Fibroblast of skin of scalp (primary cell): ENCODE measurements at regions not wholly inside any gene's neighbourhood (a gene's known extent, or its start where the extent isn't known, plus 50 kb on each side); places are given as distances from the start of the nearest gene placed in this dataset.
"Not testable (repeated sequence)": the region's sequence is repeated elsewhere in the genome, so short reads cannot be mapped to it uniquely, and the experiment has no call there.

Experiments
- DNase-seq: peaks from one replicate; pipeline ENCODE4 v3.0.0-alpha.2; 2013

DNA sequence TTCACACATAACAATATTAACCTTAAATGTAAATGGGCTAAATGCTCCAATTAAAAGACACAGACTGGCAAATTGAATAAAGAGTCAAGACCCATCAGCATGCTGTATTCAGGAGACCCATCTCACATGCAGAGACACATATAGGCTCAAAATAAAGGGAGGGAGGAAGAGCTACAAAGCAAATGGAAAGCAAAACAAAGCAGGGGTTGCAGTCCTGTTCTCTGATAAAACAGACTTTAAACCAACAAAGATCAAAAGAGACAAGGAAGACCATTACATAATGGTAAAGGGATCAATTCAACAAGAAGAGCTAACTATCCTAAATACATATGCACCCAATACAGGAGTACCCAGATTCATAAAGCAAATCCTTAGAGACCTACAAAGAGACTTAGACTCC is 78.8 kb upstream of the RREB1 start:
- DNase-seq, result not testable (repeated sequence)

DNA sequence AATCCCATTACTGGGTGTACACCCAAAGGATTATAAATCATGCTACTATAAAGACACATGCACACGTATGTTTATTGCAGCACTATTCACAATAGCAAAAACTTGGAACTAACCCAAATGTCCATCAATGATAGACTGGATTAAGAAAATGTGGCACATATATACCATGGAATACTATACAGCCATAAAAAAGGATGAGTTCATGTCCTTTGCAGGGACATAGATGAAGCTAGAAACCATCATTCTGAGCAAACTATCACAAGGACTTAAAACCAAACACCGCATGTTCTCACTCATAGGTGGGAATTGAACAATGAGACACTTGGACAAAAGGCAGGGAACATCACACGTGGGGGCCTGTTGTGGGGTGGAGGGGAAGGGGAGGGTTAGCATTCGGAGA is 76.8 kb upstream of the RREB1 start:
- not testable (repeated sequence) for DNase-seq

DNA sequence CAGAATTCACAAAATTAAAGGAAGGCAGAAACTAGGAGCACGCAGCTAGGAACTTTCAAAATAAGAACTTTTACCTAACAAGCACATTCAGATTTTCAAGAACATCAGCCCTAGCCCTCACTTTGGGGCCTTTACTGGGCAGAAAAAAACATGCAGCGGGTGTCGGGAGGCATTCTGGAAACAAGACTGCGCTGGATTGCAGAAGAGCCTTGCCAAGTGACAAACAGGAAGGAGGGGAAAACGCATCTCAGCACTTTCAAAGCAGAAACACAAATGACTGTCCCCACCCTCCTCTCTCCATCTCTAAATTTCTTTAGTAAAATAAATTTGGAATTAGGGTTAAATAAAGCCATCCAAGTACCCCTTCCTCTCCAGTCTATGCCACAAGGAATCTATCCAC is 74.6 kb upstream of the RREB1 start:
- DNase-seq, result no peak

DNA sequence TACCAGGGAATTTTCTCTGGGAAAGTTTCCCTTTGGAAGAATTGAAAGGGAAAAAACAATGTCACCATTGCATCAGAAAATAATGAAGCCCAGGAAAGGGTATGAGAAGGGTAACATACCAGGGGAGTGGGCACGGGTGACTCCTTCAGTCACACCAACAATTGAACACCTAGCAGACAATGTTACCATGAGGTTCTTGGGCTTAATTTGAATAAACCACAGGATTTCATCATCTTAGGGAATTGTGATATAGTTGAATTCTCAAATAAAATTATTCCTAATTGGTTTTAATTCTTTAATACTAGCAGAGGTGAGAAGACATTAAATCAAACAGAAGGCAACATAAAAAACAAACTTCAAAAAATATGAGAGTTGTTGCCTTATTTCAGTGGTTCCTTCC is 73.7 kb upstream of the RREB1 start:
- DNase-seq, result no peak

DNA sequence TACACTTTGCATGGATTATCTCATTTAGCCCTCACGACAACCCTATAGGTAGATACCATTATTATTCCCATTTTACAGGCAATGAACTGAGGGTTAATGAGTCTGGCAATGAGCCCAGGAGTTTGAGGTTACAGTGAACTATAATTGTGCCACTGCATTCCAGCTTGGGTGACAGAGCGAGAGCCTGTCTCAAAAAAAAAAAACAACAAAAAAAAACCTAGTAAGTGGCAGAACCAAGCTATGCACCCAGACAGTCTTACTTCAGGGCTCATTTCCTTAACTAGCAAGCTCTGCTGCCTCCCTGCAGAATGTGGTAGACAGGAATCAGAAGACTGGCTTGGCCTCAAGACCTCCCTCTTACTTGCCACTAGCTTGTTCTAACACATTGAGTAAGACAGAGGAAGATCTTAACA is 71.9 kb upstream of the RREB1 start:
- no peak for DNase-seq

DNA sequence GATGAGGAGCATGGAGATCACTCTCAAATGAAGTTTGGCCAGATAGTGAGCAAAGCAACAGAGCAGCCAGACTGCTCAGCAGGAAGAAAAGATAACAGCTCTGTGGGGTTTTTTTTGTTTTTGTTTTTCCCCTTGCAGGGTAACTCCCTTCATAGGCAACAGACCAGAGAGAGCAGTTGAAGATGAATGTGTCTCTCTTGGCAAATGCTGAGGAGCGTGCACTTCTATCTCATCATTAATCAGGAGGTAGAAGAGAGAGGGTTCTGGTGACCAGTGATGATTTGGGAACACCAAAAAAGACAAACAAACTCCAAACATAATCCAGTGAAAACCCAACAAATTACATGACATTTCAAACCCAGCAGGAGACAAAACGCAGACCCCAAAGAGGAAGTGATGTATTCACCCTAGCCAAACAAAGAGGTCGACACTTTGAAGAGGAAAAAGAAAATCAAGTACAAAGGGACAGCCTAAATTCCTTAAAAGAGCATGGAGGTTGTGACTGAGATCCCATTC is 66.2 kb upstream of the RREB1 start:
- DNase-seq, result no peak

DNA sequence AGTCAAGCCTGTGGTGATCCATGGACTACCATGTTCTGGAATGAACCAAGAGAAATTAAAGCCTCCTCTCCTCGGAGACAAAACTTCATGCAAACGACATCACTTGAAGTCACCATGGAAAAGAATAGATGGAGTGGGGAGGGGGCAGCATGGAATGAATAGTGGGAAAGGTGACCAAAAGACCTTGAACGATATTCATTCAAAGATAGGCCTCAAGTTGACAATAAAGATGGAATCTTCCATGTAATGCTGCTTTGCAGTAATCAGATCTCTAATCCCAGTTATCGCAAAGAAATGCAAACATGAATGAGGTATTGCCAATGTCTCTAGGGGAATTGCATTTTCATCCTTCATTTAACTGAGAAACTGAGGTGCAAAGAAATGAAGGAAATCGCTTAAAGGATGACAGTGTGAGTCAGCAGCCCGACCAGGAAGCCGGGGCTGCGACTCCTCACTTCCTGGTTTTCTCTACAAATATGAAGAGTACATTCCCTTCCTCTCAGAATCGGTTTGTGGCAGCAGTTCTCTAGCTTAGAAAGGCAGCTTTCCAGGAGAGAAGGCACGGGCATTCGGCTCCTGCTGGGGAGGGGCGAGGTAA is 65.6 kb upstream of the RREB1 start:
- peak; percentile 36 for DNase-seq

DNA sequence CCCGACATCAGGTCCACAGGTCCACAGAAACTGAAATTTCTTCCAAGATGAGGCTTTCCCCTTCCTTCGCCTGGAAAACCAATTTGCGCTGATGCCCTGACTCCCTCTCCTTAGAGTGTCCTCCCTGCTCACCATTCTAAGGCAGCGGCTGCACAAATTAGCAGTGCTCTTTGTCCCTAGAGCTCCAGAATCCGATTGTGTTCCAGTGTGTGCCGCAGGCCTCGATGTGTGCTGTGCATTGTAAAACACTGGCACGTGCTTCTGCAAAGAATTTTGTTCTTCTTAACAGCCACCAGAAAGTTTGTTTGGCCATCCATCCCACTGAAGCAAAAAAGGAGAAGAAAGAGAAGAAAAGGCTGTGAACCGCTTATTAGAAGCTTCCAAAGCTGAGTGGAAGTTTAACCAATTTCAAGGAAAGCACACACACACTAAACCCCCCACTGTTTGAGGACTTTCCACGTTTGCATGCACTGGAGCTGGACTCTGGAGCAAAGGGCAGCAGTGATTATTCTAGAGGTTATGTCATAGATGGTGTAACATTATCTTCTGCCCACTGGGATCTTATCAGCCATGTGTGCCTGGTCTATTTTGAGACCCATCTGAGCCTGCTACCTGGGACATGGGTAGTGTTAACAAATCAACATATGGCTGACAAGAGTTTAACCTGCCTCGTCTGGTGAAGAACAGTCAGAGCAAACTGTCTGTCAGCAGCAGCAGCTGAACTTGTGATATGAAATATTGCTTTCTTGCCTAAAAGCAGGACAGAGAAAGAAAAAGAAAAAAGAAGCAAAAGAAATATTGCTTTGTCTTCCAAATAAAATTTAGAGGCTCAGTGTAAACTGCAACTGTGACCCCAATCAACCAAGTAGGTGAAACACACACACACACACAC is 64.9 kb upstream of the RREB1 start:
- no peak for DNase-seq

DNA sequence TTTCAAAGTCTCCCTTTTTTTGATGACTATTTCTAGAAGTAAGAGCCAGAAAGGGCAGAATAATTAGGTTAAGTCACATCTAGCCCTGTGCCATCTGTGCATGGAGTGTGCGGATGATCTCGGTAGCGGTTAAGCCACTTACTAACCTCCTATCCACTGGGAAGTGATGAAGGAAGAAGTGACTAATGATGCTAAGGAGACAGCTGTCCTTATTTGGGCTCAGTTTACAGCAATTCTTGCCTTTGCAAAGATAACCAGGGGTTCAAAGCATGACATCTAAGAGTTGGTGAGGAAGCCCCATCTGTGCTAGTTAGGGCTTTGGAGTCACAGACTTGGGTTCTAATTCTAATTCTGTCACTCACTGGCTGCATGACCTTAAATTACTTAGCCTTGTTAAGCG is 62.4 kb upstream of the RREB1 start:
- no peak for DNase-seq

DNA sequence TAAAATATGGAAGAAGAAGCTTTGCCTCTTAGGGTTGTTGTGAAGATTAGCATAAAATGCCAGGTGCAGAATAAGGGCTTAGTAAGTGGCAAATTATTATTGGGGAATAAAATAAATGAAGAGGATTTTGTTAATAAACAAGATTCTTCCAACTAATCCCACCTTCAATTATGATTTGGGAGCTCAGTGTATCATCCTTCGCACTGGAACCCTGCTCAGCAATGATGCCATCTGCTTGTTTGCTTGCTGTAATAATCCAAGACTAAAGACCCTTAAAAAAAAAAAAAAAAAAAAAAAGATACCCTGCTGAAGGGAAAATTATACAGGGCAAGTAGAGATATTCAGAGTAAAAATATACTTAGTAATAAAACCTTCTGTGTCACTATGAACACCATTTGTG is 62.0 kb upstream of the RREB1 start:
- DNase-seq, result no peak

DNA sequence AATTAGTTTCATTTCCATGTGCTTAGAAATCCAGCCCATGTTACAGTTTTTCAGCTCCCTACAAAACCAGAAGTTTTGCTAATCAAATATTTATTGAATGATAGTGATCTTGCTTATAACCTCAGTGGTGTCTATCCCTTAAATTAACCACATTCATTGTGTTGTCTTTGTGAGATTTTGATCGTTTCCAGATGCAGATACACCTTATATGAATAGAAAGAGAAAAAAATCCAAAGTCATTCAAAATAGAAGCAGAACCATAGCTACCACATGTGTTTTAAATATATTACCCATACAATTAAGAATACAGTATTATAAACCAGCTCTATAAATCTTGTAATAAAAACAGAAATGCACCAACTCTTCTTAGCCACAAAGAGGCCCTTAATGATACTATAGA is 60.6 kb upstream of the RREB1 start:
- no peak for DNase-seq

DNA sequence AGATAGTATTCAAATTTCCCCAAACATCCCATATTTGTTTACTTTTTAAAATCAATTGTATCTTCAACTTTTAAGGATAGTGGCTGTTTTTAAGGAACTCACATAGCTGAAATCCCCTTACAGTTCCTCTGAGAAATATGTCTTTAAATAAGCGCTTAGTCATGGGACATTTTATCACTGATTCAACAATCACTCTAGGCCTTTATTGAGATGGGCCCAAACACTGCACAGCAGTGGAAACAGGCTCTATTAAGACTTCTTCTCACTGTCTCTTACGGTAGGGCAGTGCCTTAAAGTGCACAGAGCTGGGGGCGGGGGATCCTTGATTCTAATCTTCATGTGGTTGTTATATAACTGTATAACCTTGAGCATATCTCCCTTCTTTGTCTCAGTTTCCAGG is 59.8 kb upstream of the RREB1 start:
- peak; percentile 35 for DNase-seq

DNA sequence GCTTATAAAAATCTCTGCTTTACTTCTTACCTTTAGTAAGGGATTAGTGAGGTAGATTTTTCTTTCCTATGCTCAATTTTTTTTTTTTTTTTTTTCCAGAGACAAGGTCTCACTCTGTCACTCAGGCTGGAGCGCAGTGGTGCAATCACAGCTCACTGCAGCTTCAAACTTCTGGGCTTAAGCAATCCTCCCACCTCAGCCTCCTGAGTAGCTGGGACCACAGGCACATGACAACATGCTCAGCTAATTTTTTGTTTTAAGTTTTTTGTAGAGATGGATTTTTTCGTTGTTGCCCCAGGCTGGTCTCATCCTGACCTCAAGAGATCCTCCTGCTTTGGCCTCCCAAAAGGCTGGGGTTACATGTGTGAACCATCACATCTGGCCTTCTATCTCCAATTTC is 58.9 kb upstream of the RREB1 start:
- DNase-seq, result no peak

DNA sequence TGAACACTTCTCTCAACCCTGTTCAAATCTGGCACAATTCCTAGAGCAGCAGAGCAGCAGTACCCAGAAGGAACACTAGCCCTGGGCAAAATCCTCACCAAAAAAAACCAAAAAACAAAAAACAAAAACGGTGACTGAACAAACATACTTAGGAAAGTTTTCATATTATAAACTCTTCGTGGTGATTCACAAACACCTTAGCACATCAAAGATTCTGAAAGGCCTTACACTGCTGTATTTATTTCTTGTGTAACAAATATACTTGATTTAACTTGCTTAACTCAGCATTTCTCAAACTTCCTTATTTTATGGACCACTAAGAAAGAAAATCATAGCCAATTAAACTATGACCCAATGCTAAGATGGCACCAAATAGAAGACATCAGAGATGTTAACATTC is 57.8 kb upstream of the RREB1 start:
- no peak for DNase-seq

DNA sequence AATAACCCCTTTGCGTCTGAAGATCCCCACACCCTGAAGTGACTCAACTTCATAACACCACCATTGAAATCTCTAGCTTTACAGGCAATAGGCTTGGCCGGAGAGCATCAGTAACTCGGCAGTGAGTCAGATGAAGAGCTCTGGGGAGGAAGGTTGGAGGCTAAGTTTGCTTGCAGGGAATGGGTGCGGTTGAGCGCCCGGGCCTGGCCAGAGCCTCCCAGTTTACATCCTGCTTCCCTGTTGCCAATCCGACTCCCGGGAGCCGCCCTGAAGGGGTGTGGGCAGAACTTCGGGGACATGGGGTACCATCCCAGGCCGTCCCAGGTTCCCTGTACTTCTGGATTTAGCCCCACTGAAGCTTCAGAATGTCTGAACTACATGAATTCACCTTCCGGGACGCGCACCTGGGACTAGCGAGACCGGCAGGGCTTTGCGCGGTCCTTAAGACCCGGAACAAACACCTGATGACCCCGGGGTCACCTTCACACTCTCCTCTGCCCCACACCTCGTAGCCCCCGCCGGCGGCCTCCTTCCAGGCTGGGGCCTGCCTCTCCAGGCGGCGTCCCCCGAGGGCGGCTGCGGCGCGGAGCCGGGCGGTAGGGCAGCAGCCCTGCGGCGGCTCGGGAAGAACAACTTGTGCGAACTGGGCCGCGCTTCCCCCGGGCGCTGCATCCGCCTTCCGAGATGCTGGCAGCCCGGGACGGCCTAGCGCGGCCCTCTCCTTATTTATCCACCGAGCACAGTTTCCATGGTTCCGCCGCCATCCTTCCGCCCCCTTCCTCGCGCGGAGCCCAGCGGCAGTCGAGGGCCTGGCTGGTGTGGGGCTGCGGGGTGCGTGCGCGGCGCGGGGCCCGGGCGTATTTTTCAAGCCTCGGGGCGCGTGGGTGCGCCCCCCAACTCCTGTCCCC is 56.6 kb upstream of the RREB1 start:
- peak; percentile 77 for DNase-seq

DNA sequence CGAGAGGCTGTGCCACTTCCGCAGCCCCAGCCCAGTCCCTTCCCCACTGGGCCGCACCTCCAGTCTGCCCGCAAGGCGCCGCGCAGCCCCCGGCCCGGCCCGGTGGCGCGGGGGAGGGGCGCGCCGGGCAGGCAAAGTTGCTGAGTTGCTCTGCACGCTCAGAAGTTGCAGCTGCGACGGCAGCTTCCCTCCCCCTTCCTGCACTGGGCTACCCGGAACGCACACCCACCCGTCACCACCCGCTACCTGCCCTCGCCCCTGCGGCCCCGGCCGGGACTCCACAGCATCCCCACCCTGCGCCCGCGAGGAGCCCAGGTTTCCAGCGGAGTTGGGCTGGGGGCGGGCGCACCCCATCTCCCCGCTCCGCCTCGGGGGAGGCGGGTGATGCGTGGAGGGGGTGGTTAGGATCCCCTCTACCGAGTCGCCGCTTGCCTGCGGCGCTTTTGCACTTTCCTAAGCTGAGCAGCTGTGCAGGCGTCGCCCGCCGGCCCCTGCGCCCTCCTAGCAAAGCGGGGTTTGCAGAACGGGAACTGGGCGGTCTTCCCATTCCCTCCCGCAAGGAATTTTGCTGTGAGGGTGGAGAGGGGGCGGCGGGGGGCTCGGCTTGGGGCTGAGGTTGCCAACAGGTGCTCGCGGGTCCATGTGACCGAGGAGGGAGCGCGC is 55.9 kb upstream of the RREB1 start:
- peak; percentile 36 for DNase-seq

DNA sequence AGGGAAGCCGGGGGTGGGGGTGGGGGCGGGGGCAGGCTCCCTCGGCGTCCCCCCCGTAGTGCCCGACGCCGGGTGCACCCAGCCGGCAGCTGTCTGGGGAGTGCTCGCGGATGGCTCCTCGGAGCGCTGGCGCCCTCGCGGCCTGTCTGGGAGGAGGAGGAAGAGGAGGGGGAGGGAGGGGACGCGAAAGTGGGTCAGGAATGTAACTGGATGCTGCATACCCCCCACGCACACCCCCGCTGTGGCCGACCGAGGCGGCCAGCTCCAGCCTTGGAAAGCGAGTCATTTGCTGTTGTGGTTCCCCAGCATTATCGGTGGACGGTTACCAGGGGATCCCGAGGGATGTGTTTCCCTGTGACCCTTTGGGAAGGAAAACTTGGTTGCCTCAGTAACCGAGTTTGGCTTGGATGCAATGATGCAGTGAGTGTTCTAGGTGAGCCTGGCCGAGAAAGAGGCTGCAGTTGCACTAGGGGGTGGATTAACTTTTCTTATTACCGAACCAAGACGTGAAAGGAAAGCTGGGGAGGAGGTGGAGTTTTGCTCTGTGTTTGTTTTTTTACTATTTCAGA is 55.2 kb upstream of the RREB1 start:
- peak; percentile 84 for DNase-seq

DNA sequence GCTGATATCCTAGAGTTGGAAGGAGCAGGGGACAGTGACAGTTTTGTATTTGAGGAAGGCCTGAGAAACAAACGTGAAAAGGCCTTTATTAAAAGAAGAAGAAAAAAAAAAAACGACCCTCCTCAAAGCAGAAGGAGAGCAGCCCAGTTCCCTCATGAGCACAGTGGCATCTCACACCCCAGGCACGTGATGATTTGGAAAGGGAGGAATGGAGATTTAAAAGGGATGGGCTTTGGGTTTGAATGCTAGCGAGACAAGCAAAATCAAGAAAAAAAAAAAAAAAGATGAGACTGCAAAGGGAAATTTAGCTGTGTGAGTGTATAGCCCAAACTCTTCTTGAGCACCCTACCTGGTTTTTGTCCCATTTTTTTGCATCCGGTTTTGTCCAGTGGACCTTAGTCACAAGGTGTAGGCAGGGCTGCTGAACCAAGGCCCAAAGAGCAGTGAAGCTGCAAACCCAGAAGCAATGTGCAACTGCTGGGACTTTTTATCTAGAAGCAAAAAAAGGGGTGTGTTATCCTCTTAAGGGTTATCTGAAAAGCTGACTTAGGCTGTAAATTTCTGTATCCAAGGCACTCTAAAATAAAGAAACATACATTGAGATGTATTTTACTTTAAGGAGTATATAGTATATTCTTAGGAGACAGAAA is 54.5 kb upstream of the RREB1 start:
- DNase-seq, result no peak
